ENCODE measurements at regions not wholly inside any gene's neighbourhood (a gene's known extent, or its start where the extent isn't known, plus 50 kb on each side); places are given as distances from the start of the nearest gene placed in this dataset.

GRCh38 chr2:142561656-142562055 lies 315.8 kb upstream of the KYNU start:
- TF ChIP-seq TBP (IDR thresholded peaks at IDR 0.05; ENCODE audit: low read depth, low read length) (no peak), CTCF (IDR thresholded peaks at IDR 0.05; ENCODE audit: control extremely low read depth in 1 of 3, insufficient read depth in 1 of 3, low read depth in 1 of 3, low read length in 3 of 3) (no peak), CHD7 (IDR thresholded peaks at IDR 0.05; ENCODE audit: insufficient replicate concordance, low read length) (no peak), CEBPB (IDR thresholded peaks at IDR 0.05; ENCODE audit: low read depth, low read length) (no peak)

Measured in H1 (cell line).